ENCODE measurements at regions not wholly inside any gene's neighbourhood (a gene's known extent, or its start where the extent isn't known, plus 50 kb on each side); places are given as distances from the start of the nearest gene placed in this dataset.

DNA sequence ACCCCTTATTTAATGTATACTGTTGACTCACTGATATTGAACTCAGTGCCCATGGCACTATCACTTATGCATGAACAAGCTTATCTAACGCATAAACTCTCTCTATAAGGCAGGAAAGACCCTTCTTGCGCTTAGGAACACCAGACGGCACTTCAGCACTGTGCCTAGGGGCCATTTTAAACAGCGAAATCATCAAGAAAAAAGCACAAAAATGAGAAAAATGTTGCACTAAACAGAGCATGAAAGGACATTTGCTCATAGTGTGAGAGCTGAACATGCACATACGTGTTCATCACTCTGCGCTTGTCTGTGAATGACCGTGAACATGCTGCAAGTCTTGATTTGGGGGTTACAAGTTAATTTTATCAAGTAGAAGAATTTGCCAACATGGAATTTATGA lies 109.6 kb downstream of the WDR11 start:
- no peak overlapping the region for H3K4me3 ChIP-seq (replicated peaks; ENCODE audit: low read depth, low read length)
- TF ChIP-seq, protein P1, sequence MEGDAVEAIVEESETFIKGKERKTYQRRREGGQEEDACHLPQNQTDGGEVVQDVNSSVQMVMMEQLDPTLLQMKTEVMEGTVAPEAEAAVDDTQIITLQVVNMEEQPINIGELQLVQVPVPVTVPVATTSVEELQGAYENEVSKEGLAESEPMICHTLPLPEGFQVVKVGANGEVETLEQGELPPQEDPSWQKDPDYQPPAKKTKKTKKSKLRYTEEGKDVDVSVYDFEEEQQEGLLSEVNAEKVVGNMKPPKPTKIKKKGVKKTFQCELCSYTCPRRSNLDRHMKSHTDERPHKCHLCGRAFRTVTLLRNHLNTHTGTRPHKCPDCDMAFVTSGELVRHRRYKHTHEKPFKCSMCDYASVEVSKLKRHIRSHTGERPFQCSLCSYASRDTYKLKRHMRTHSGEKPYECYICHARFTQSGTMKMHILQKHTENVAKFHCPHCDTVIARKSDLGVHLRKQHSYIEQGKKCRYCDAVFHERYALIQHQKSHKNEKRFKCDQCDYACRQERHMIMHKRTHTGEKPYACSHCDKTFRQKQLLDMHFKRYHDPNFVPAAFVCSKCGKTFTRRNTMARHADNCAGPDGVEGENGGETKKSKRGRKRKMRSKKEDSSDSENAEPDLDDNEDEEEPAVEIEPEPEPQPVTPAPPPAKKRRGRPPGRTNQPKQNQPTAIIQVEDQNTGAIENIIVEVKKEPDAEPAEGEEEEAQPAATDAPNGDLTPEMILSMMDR (IDR thresholded peaks at IDR 0.05; ENCODE audit: low read length, missing control alignments) = no peak
- DNase-seq (ENCODE audit: low read depth) = no peak

DNA sequence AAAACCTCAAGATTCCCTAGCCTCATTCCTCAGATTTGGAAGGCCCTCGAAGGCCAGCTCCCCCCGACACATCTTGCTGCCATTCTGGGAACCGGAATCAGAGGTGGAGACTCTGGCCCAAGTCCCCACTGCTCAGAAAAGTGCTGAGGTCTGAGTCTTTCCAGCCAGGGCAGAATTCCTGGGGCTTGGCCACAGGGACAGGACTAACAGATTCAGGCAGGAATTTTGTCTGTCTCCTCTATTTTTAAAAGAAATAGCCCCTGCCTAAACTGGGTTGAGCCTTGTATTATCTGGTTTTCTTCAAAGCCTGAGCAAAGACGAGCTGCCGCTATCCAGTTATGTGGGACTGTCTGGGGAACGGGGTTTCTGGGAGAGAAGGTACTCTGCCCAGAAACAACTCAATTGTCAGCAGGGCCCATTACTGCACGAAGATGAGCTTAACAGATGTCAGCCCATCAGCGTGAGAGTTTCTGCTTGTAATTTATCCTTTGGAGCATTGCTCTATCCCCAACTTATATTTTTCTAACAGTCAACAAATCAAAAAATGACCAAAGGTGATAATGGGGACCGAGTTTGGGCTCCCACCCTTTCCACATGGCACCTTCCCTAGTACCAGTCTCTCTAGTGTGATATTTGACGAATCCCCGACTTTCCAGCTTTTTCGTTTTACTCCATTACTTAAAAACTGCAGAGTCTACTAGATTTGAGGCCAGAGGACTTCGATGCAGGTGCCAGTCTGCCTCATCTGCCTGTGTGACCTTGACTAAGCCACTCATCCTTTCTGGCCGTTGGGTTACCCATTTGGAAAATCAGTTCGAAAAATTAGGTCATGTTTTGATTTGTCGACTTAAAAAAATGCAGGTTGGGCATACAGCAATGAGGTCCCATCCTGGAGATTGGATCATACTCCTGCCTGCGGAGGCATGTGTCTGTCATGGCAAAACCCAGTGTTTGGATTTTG lies 110.9 kb downstream of the WDR11 start:
- no peak overlapping the region for H3K4me3 ChIP-seq (replicated peaks; ENCODE audit: low read depth, low read length)
- DNase-seq (ENCODE audit: low read depth) = no peak
- TF ChIP-seq, protein P1 (IDR thresholded peaks at IDR 0.05; ENCODE audit: low read length, missing control alignments) = no peak

DNA sequence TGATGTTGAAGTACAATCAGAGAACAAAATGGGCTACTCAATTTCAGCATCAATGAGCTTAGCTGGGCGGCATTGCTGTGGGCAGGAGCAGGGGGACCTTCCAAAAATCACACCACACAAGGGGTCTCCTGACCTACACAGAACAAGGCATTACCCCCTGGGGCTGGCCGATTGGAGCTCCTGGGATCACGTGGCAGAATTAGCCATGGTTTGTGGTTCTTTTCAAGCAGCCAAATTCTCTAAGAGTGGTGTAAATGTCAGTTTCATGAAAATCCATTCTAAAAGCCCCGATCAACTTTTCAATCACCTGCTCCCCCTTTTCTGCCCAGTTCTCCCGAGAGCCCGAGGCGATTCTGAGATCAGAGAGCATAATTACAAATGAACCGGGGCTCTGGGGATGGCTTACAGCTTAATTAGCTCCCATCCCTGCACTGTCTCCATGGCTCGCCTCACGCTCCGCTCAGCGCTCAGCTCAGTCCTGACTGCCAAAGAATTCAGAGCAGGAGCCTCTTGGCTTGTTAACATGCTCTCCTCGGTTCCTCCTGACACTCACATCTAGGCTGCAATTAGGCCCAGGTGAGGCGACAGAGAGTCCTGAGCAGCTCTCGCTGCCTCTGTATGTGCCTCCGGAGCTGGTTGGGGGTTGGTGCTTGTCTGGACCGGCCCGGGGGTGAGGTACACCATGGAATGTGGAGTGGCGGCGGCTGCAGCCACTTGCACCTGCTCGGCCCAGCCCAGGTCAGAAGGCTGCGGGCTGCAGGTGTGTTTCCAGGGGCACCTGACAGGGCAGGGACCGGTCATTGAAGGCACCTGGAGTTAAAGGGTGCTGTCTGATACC lies 111.8 kb downstream of the WDR11 start:
- DNase-seq (ENCODE audit: low read depth) = no peak
- TF ChIP-seq, protein P1 (IDR thresholded peaks at IDR 0.05; ENCODE audit: low read length, missing control alignments) = no peak

DNA sequence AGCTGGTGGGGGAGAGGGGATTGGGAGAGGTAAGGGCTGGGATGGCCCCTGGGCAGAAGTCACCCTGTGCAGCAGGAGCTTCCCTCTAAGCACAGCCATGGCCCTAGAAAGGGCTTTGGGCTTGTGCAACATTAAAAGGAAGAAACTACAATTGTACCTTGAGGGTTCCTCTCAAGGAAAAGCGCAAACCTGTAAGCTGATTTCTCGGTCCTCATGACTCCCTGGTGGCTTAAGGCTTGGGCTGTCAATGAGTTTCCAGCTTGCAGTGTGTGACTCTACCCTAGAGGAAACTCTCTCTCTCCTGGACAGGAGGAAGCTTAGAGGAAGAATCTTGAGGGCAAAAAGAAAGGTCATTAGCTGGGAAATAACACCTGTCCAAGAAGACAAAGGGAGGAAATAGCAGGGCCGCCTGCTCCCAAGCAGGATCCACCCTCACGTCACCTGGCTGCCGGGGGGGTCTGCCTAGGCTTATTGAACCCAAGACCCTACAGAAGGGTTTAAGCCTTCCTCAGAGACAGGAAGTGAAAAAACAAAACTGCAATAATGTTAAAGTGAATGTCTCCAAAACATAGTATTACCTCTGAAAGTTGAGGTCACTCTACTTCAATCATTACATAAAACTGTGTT lies 112.5 kb downstream of the WDR11 start:
- DNase-seq (ENCODE audit: low read depth) = no peak
- no peak overlapping the region for H3K4me3 ChIP-seq (replicated peaks; ENCODE audit: low read depth, low read length)
- TF ChIP-seq, protein P1 (IDR thresholded peaks at IDR 0.05; ENCODE audit: low read length, missing control alignments) = no peak

More for the DNA sequence above, 111.8 kb downstream of the WDR11 start:
- H3K4me3 ChIP-seq (replicated peaks; ENCODE audit: low read depth, low read length) = no peak overlapping the region

DNA sequence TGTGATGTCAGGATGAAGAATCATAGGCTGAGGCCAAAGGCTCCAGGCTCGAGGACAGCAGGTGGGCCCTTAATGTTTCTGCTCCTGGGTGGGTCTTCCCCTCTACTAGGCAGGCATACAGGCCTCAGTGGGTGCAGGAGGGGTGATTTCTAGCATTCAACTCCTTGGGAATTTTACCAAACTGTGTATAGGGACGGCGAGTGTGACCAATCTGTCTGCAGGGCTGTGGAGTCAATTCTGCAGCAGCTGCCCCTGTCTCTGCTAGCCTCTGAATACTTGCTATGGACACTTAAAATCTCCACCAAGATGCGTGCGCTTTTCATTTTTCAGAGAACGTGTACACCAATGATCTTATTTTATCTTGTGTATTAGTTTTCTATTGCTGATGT lies 115.5 kb downstream of the WDR11 start:
- no peak for DNase-seq (ENCODE audit: low read depth)
- no peak overlapping the region for H3K4me3 ChIP-seq (replicated peaks; ENCODE audit: low read depth, low read length)
- TF ChIP-seq, protein P1 (IDR thresholded peaks at IDR 0.05; ENCODE audit: low read length, missing control alignments) = no peak

DNA sequence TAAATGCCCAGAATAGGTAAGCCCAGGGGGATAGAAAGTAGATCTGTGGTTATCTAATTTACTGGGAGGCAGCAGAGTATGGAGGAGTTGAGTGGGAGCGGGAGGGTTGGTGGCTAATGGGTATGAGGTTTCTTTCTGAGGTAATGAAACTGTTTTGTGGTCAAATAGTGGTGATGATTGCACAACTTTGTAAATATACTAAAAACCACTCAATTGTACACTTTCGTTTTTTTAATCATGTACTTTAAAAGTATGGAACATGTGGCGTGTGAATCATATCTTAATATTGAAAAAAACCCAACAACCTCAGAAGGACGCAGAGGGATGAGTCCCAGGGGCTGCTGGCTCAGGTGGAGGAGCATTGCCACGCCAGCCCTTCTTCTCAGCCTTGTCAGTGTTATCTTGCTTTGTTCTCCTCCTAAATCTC lies 118.1 kb downstream of the WDR11 start:
- no peak for DNase-seq (ENCODE audit: low read depth)
- H3K4me3 ChIP-seq (replicated peaks; ENCODE audit: low read depth, low read length) = no peak overlapping the region
- TF ChIP-seq, protein P1 (IDR thresholded peaks at IDR 0.05; ENCODE audit: low read length, missing control alignments) = no peak
